ENCODE measurements at regions not wholly inside any gene's neighbourhood (a gene's known extent, or its start where the extent isn't known, plus 50 kb on each side); places are given as distances from the start of the nearest gene placed in this dataset.

DNA sequence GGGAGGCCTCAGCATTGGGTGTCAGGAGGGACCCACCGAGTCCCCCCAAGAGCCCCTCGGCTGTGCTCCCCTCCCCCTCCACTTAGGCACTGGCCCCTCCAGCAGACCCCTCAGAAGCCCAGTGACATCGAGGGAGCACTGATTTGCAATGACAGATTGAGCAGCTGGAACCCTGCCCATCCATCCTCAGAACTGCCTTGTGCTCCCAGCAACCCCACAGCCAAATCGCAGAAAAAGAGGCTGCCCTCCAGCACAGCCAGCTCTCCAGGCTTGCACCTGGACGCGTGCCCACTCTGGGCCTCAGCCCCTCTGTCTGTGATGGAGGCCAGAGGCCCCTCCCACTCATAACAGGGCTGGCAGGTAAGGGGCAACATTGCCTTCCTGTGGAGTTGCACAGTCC, 123.2 kb upstream of the VSTM2B start:
- TF ChIP-seq, protein P1, sequence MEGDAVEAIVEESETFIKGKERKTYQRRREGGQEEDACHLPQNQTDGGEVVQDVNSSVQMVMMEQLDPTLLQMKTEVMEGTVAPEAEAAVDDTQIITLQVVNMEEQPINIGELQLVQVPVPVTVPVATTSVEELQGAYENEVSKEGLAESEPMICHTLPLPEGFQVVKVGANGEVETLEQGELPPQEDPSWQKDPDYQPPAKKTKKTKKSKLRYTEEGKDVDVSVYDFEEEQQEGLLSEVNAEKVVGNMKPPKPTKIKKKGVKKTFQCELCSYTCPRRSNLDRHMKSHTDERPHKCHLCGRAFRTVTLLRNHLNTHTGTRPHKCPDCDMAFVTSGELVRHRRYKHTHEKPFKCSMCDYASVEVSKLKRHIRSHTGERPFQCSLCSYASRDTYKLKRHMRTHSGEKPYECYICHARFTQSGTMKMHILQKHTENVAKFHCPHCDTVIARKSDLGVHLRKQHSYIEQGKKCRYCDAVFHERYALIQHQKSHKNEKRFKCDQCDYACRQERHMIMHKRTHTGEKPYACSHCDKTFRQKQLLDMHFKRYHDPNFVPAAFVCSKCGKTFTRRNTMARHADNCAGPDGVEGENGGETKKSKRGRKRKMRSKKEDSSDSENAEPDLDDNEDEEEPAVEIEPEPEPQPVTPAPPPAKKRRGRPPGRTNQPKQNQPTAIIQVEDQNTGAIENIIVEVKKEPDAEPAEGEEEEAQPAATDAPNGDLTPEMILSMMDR (IDR thresholded peaks at IDR 0.05), result no peak
- TF ChIP-seq POLR2A (IDR thresholded peaks at IDR 0.05) (no peak), POLR2AphosphoS5 (IDR thresholded peaks at IDR 0.05) (no peak)
